GM18858 (cell line): ENCODE measurements at regions not wholly inside any gene's neighbourhood (a gene's known extent, or its start where the extent isn't known, plus 50 kb on each side); places are given as distances from the start of the nearest gene placed in this dataset.

Source experiments
- ATAC-seq: cut with Tn5 transposase; IDR thresholded peaks from one replicate; pipeline ENCODE4 v1.9.1; 2021; ENCODE audit not compliant: unreplicated experiment

DNA sequence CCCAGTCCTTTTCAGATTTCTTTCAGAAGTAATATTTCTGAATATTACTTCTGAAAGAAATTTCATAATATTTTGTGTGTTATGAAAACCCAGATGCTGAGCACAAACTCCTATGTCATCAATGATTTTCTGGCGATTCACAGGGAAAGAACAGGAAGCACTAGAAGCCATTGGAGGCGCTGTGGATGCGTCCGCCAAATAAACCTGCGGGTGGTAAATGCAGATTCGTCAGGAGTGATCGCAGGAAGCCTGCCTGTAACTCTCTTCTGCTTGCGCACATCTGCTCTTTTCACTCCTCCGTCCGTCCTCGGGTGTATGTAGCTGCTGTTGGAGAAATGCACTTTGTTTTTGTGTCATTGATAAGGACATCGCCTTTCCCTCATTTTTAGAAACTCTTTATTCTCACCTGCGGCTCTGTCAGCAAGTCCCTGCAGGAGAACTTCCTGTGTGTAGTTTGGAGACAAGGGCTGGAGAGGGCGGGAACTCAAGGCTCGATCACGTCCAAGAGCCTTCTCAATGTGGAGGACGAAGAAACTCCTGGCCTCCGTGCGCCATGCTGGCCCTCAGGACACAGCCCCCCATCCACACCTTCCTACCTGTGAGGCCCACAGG lies 483.8 kb downstream of the GALR1 start:
- ATAC-seq, result no peak

DNA sequence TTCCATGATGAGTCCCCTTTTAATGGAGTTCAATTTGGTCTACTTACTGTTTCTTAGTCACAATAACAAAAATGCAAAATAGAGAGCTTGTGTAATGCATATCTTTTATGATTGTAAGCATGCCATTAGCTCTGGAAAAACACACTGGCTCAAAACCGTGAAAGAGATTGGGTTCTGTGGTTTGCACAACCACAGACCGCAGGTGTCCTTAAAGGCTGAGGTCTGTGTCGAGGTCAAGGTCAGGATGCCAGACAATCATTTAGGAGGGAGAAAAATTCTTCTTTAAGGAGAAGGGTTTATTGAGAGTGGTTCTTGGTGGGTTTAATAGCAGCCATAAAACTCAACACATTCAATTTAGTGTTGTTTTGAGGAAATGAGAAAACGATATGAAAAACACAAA lies 487.2 kb downstream of the GALR1 start:
- no peak for ATAC-seq

DNA sequence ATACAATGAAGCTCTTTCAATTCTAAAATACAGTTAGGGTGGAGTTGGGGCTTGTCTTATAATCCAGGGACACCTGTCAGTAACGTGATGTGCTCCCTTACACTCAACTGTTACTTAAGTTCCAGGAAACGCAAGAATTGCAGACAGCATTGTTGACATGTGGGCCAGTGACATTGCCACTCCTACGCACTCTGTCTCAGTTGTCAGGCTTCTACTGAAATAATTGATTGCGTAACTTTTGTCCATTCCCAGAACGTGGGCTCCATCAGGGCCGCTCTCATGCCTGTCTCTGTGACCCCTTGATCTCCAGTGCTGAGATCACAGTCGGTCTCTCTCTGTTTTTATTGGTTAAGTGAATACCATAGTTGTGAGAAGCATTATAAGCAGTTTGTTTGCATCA lies 487.8 kb downstream of the GALR1 start:
- ATAC-seq, result no peak

- ATAC-seq, result no peak
Observed at GRCh38 chr18:77749089-77749488, 499.4 kb downstream of the GALR1 start.

DNA sequence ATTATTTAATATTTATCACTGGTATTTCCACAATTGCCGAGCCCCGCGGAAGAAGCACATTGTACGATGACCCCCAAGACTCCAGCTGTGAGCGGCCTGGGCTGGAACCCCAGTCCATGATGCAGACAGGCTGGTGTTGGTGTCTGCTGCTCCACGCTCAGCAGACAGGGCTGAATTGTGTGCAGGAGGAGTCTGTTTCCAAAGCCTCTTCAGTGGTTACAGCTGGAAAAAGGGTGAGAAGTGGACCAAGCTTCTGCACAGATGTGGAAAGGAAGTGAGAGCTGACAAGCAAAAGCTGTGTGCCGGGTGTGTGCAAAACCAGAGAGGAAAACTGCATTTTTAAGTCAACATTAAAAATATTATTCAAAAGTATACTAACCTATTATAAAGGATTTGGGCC lies 500.4 kb downstream of the GALR1 start:
- no peak for ATAC-seq

DNA sequence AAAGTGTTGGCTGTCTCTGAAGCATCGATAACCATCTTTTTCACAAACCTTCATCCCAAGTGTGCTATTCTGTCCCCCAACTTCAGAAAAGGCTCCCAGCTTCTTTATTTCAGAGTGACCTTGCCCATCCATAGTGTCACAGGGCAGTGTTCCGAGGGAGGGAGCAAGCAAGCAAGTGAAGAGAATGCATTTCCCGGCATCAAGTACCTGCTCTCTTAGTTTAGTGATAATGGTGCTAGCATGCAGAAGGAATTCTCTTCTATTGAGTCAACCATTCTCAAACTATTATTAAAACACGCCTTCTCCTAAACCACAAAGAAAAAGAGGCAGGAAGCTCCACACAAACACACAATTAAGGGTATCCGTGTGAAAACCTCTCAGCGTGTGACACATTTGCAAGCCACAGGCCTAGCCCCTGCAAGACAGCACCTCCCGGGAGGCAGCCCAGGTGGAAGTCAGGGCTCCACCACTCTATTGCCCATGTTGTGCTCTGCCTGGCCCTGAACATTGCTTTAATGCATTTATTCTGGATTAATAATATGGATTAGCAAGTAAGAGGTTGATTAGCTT lies 504.9 kb downstream of the GALR1 start:
- no peak for ATAC-seq

DNA sequence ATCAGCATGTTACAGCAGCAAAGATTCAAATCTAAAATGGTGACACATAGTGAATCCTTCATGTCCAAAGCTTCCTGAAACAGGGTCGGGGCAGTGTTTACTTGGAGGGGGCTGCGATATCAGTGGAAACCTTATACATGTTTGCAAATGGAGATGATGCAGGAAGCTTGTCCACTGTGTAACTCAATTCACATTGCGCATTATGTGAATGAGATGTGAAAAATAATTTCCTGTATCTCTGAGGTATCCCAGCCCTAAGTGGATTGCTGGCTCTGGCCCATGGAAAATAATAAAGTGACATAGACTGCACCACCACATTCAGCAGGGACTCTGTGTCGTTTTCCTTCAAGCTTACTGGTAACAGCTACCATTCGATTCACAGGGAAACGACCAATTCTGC lies 505.5 kb downstream of the GALR1 start:
- ATAC-seq, result no peak

DNA sequence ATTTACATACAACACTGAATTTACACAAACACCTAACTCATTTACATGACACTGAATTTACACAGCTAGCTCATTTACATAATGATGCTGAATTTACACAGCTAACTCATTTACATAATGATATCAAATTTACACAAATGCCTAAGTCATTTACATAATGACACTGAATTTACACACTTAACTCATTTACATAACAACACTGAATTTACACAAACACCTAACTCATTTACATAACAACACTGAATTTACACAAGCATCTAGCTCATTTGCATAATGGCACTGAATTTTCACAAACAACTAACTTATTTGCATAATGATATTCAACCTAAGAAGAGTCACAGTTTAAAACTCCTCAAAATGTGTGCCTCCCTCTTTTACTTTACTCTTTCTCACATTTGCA lies 511.7 kb downstream of the GALR1 start:
- no peak for ATAC-seq

- ATAC-seq, result no peak
Observed at GRCh38 chr18:77762014-77762413, 512.4 kb downstream of the GALR1 start.

- ATAC-seq, result no peak
Observed at GRCh38 chr18:77762642-77763041, 513.0 kb downstream of the GALR1 start.

- no peak for ATAC-seq
Observed at GRCh38 chr18:77763530-77764145, 514.0 kb downstream of the GALR1 start.

- no peak for ATAC-seq
Observed at GRCh38 chr18:77765468-77765867, 515.8 kb downstream of the GALR1 start.

DNA sequence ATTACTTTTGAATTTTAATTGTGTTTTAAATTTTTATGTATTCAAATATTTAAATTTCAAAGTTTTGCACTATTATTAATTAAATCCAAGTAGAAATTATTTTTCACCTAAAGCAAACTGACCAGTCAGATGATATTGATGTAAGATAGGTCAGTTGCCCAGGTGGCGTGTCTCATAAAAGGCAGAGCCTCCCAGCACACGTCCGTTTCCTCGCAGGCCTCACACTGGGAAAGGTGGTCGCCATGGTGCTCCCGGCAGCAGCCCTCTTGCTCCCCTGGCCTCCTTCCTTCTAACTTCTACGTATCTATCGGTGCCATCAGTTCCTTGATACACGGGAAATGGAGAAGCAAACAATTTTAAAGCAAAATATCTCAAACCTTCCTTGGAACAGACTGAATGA lies 516.8 kb downstream of the GALR1 start:
- no peak for ATAC-seq

DNA sequence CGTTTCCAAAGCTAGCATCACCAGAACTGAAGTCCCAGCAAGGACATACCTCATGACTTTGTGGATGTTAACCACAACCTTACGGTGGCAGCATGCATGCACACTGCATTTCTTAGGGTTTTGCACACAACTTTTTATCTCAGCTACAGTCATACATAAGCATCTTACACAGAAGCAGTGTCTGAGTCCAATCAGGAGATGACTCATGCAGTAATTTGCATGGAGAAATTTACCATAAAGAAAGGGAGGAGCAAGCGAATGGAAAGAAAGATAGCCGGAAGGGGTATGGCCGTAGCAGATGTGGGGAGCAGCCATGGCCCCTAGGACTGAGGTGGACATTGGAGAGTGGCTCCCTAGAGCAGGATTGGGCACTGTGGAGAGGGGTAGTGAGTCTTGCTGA lies 522.5 kb downstream of the GALR1 start:
- ATAC-seq, result no peak

DNA sequence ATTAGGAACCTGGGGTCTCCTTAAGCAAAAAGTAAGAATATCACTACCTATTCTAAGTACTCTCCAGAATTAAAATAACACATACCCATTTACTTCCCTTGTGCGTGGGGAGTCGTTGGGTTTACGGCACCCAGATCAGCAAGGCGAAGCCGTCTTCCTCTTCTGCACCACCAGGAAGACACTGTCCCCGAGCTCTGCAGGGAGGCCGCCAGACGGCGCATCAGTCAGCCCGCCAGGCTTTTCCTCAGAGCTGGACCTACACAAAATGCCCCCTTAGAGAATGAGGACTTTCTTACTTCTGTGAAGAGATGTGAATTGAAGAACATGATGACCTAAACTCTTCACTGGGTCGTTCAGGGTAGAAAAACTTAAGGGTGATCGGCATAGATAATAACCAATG lies 526.5 kb downstream of the GALR1 start:
- ATAC-seq, result no peak

DNA sequence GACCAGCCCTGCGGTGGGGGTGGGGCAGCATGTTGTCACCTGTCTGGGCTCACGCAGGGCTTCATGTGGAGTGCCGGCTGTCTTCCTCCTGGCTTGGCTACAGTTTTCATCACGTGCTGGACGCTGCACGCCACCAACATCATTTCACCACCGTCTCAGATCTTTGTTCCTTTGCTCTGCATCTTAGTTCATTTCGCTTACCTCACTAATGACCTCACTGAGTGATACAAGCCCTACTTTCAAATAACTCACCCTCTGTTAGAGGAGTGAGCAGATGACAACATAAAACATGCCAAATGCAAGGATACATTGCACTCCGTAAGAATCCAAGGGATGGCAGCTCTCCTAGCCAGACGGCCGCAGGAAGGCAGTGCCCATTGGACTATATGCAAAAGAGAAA lies 527.5 kb downstream of the GALR1 start:
- no peak for ATAC-seq

- no peak for ATAC-seq
Observed at GRCh38 chr18:77784759-77785379, 535.2 kb downstream of the GALR1 start.

GRCh38 chr18:77785415-77785975 lies 535.8 kb downstream of the GALR1 start:
- ATAC-seq, result no peak

GRCh38 chr18:77803024-77803423 lies 553.4 kb downstream of the GALR1 start:
- no peak for ATAC-seq

GRCh38 chr18:77804382-77804781 lies 554.7 kb downstream of the GALR1 start:
- ATAC-seq, result no peak

DNA sequence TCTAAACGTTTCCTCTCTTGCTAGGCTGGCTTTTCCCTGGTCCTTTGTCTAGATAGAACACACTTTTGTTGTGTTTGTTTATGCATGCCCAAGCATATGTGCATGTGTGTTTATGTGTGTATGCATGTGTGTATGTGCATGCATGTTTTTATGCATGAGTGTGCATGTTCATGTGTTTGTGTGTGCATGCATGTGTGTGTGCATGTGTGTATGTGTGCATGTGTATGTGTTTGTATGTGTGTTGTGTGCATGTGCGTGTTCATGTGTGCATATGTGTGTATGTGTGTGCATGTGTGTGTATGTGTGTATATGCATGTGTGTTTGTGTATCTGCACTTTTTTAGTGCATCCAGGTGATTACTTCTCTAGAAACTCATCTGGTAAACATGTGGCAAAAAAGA lies 558.0 kb downstream of the GALR1 start:
- ATAC-seq, result no peak

- no peak for ATAC-seq
Observed at GRCh38 chr18:77811503-77811902, 561.9 kb downstream of the GALR1 start.
